ENCODE measurements at regions not wholly inside any gene's neighbourhood (a gene's known extent, or its start where the extent isn't known, plus 50 kb on each side); places are given as distances from the start of the nearest gene placed in this dataset.

DNA sequence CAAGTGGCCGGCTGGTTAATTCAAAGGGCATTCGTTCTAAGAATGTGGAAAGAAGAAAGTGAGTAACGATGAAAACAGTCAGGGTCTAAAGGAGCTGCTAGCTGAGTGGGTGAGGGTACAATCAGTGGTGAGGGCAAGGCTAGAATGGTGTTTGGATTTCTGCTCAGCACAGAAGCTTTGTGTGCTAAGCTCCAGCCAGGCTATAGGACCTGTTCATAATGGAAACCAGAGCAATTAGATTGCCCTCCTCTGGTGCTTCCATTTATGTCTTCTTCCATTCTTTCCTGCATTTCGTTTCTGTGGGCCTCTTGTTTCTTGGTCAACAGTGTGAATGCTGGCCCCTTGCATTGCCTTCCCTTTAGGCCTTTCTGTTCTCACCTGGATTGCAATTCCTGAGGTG is 572.9 kb upstream of the CHORDC1 start:
- H3K27me3 Mint-ChIP-seq (ENCODE audit: low read depth in 3 of 3), result no peaks in the 10 kb centered on the region
- H3K36me3 ChIP-seq (replicated peaks in 1 of 2; ENCODE audit: control insufficient read depth in 1 of 2, insufficient read depth in 2 of 2, low read length in 2 of 2), result no peaks in the 10 kb centered on the region
- no peaks in the 10 kb centered on the region for H3K4me1 Mint-ChIP-seq
- H3K4me1 ChIP-seq (ENCODE audit: control insufficient read depth in 1 of 2, insufficient read depth in 2 of 2, low read length in 2 of 2), result no peaks in the 10 kb centered on the region
- peaks cover 3 to 7% of the 10 kb centered on the region in 2 donors for H3K9me3 ChIP-seq (replicated peaks in 1 of 2; ENCODE audit: control insufficient read depth in 1 of 2, insufficient read depth in 1 of 2, low read length in 2 of 2)
- no peaks in the 10 kb centered on the region for H4K20me1 ChIP-seq (ENCODE audit: insufficient read depth, low read length)
- peaks cover 0 to 4% (median 2%) of the 10 kb centered on the region in 7 donors for H3K9me3 Mint-ChIP-seq
- no peak overlapping the region for H3K9ac ChIP-seq (ENCODE audit: insufficient read depth, low read length, poor library complexity, severe bottlenecking)
- H3K27ac ChIP-seq (ENCODE audit: low read depth in 1 of 2, low read length in 2 of 2), result no peak overlapping the region
- H3K4me3 Mint-ChIP-seq, result no peak overlapping the region
- intact Hi-C loops (cut with micrococcal nuclease), result no loop called here
- TF ChIP-seq, protein P1, sequence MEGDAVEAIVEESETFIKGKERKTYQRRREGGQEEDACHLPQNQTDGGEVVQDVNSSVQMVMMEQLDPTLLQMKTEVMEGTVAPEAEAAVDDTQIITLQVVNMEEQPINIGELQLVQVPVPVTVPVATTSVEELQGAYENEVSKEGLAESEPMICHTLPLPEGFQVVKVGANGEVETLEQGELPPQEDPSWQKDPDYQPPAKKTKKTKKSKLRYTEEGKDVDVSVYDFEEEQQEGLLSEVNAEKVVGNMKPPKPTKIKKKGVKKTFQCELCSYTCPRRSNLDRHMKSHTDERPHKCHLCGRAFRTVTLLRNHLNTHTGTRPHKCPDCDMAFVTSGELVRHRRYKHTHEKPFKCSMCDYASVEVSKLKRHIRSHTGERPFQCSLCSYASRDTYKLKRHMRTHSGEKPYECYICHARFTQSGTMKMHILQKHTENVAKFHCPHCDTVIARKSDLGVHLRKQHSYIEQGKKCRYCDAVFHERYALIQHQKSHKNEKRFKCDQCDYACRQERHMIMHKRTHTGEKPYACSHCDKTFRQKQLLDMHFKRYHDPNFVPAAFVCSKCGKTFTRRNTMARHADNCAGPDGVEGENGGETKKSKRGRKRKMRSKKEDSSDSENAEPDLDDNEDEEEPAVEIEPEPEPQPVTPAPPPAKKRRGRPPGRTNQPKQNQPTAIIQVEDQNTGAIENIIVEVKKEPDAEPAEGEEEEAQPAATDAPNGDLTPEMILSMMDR (IDR thresholded peaks at IDR 0.05), result no peak
- no peak overlapping the region for H3K4me2 ChIP-seq (replicated peaks; ENCODE audit: extremely low read depth, low read length, poor library complexity, severe bottlenecking)
- no peak overlapping the region for H3K4me3 ChIP-seq (replicated peaks in 1 of 3; ENCODE audit: low read depth in 2 of 3, low read length in 3 of 3)
- H3K27ac Mint-ChIP-seq, result no peak overlapping the region
- H3K36me3 Mint-ChIP-seq, result no peaks in the 10 kb centered on the region
- WGBS (ENCODE audit: insufficient coverage), result 79% methylated on average over 4 of the region's 4 CpGs
- no peaks in the 10 kb centered on the region for H3K27me3 ChIP-seq (ENCODE audit: control insufficient read depth in 2 of 2, insufficient read depth in 2 of 2, low read length in 2 of 2)
- DNase-seq, result no peak
- no peak overlapping the region for H2AFZ ChIP-seq (ENCODE audit: insufficient read depth, low read depth, low read length, poor library complexity, severe bottlenecking)
- H3K79me2 ChIP-seq (ENCODE audit: insufficient read depth, low read length), result no peaks in the 10 kb centered on the region

DNA sequence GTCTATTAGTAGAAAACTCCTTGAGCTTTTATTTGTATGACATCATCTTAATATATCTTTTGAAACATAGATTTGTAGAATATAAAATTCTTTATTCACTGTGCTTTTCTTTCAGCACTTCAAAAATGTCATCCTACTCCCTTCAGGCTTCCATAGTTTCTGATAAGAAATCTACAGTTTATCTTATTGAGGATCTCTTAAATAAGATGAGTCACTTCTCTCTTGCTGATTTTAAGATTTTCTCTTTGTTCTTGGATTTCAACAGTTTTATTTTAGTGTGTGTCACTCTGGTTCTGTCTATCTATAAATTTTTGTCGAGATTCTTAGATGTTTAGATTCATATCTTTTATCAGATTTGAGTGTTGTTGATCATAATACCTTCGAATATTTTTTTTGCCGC is 566.1 kb upstream of the CHORDC1 start:
- Mint-ChIP-seq H3K9me3 (peaks cover 0 to 7% (median 3%) of the 10 kb centered on the region in 7 donors), H3K27ac (no peak overlapping the region), H3K36me3 (no peaks in the 10 kb centered on the region), H3K4me1 (no peaks in the 10 kb centered on the region), H3K4me3 (no peak overlapping the region), H3K27me3 (ENCODE audit: low read depth in 3 of 3) (no peaks in the 10 kb centered on the region)
- Histone ChIP-seq H3K9ac (ENCODE audit: insufficient read depth, low read length, poor library complexity, severe bottlenecking) (no peak overlapping the region), H3K79me2 (ENCODE audit: insufficient read depth, low read length) (no peaks in the 10 kb centered on the region), H3K27ac (ENCODE audit: low read depth in 1 of 2, low read length in 2 of 2) (no peak overlapping the region), H3K27me3 (ENCODE audit: control insufficient read depth in 2 of 2, insufficient read depth in 2 of 2, low read length in 2 of 2) (no peaks in the 10 kb centered on the region), H3K36me3 (replicated peaks in 1 of 2; ENCODE audit: control insufficient read depth in 1 of 2, insufficient read depth in 2 of 2, low read length in 2 of 2) (no peaks in the 10 kb centered on the region), H3K4me1 (ENCODE audit: control insufficient read depth in 1 of 2, insufficient read depth in 2 of 2, low read length in 2 of 2) (no peaks in the 10 kb centered on the region), H4K20me1 (ENCODE audit: insufficient read depth, low read length) (no peaks in the 10 kb centered on the region), H3K9me3 (replicated peaks in 1 of 2; ENCODE audit: control insufficient read depth in 1 of 2, insufficient read depth in 1 of 2, low read length in 2 of 2) (peaks cover 3 to 7% of the 10 kb centered on the region in 2 donors), H2AFZ (ENCODE audit: insufficient read depth, low read depth, low read length, poor library complexity, severe bottlenecking) (no peak overlapping the region), H3K4me2 (replicated peaks; ENCODE audit: extremely low read depth, low read length, poor library complexity, severe bottlenecking) (no peak overlapping the region), H3K4me3 (replicated peaks in 1 of 3; ENCODE audit: low read depth in 2 of 3, low read length in 3 of 3) (no peak overlapping the region)
- TF ChIP-seq, protein P1 (IDR thresholded peaks at IDR 0.05), result no peak
- intact Hi-C loops (cut with micrococcal nuclease), result no loop called here
- no peak for DNase-seq
- WGBS (ENCODE audit: insufficient coverage), result 86% methylated on average over 1 of the region's 3 CpGs

Measured in CD14-positive monocyte (primary cell).